ENCODE measurements at regions not wholly inside any gene's neighbourhood (a gene's known extent, or its start where the extent isn't known, plus 50 kb on each side); places are given as distances from the start of the nearest gene placed in this dataset.

DNA sequence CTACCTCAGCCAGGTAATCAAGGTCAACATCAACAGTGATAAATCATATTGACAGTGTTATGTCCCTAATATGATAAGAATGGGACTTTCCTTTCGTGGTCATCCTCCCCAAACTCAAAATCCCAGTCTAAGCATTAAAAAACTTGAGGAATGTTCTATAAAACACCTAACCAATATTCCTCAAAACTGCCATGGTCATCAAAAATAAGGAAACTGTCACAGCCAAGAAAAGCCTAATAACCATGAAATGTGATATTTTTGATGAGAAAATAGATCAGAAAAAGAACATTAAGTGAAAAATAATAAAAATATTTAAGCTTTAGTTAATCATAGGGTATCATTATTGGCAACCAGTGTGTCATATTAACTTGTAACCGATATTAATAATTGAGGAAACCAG lies 232.1 kb upstream of the ATP10B start:
- ChIA-PET RAD21 (ENCODE audit: low non-redundant PET in 1 of 2, low total read pairs in 2 of 2, uncharacterized antibody in 2 of 2, unreplicated experiment in 2 of 2) (no interaction called here), POLR2A (no interaction called here), CTCF (no interaction called here)
- ATAC-seq (no peak), DNase-seq (ENCODE audit: low read depth, low spot score) (no peak)
- Histone ChIP-seq H3K4me1 (ENCODE audit: control insufficient read depth in 1 of 2, insufficient read depth in 2 of 2, low read length in 2 of 2) (no peaks in the 10 kb centered on the region), H3K9me3 (ENCODE audit: control insufficient read depth in 1 of 2, insufficient read depth in 1 of 2, low read depth in 1 of 2, low read length in 2 of 2) (no peaks in the 10 kb centered on the region; a peak in 1 of 4 replicates), H3K79me2 (ENCODE audit: insufficient read depth, low read length) (no peaks in the 10 kb centered on the region), H3K27me3 (ENCODE audit: insufficient read depth, low read length) (no peaks in the 10 kb centered on the region), H2AFZ (ENCODE audit: low read depth, low read length, poor library complexity, severe bottlenecking) (no peak overlapping the region), H4K20me1 (ENCODE audit: insufficient read depth) (no peaks in the 10 kb centered on the region), H3K9me2 (ENCODE audit: insufficient read depth) (no peaks in the 10 kb centered on the region), H3K4me3 (replicated peaks in 1 of 2; ENCODE audit: low read depth in 1 of 2, low read length in 2 of 2) (no peak overlapping the region), H3K4me2 (ENCODE audit: low read length) (no peak overlapping the region), H3K27ac (ENCODE audit: low read depth, low read length) (no peak overlapping the region), H3K9ac (ENCODE audit: low read length) (no peak overlapping the region), H3K36me3 (ENCODE audit: control insufficient read depth in 1 of 2, insufficient read depth in 2 of 2, low read length in 2 of 2) (no peaks in the 10 kb centered on the region)
- BruUV-seq (replicated peaks) = no TSS peak
- intact Hi-C loops (cut with micrococcal nuclease) = no loop called here
- no peak for TF ChIP-seq POLR2A (IDR thresholded peaks at IDR 0.05; ENCODE audit: borderline replicate concordance, extremely low read depth, insufficient read depth, insufficient read length)
- TF ChIP-seq ELF1 (IDR thresholded peaks at IDR 0.05; ENCODE audit: borderline replicate concordance, low read depth) = no peak
- TF ChIP-seq TCF7L2 (IDR thresholded peaks at IDR 0.05; ENCODE audit: borderline replicate concordance, extremely low read depth, insufficient read depth, insufficient read length) = no peak
- TF ChIP-seq RAD21 (IDR thresholded peaks at IDR 0.05; ENCODE audit: low read depth) = no peak
- no peak for TF ChIP-seq JUND (IDR thresholded peaks at IDR 0.05)
- TF ChIP-seq, protein P1, sequence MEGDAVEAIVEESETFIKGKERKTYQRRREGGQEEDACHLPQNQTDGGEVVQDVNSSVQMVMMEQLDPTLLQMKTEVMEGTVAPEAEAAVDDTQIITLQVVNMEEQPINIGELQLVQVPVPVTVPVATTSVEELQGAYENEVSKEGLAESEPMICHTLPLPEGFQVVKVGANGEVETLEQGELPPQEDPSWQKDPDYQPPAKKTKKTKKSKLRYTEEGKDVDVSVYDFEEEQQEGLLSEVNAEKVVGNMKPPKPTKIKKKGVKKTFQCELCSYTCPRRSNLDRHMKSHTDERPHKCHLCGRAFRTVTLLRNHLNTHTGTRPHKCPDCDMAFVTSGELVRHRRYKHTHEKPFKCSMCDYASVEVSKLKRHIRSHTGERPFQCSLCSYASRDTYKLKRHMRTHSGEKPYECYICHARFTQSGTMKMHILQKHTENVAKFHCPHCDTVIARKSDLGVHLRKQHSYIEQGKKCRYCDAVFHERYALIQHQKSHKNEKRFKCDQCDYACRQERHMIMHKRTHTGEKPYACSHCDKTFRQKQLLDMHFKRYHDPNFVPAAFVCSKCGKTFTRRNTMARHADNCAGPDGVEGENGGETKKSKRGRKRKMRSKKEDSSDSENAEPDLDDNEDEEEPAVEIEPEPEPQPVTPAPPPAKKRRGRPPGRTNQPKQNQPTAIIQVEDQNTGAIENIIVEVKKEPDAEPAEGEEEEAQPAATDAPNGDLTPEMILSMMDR (IDR thresholded peaks at IDR 0.05 in 2 of 3, conservative IDR thresholded peaks at IDR 0.05 in 1 of 3; ENCODE audit: borderline replicate concordance in 1 of 3, insufficient read depth in 1 of 3, low read depth in 2 of 3, low read length in 2 of 3) = no peak

GRCh38 chr5:161078793-161079192 lies 226.8 kb upstream of the ATP10B start:
- Histone ChIP-seq H3K36me3 (ENCODE audit: control insufficient read depth in 1 of 2, insufficient read depth in 2 of 2, low read length in 2 of 2) (no peaks in the 10 kb centered on the region), H3K4me2 (ENCODE audit: low read length) (no peak overlapping the region), H3K27ac (ENCODE audit: low read depth, low read length) (no peak overlapping the region), H3K27me3 (ENCODE audit: insufficient read depth, low read length) (no peaks in the 10 kb centered on the region), H3K4me1 (ENCODE audit: control insufficient read depth in 1 of 2, insufficient read depth in 2 of 2, low read length in 2 of 2) (no peaks in the 10 kb centered on the region), H4K20me1 (ENCODE audit: insufficient read depth) (no peaks in the 10 kb centered on the region), H3K79me2 (ENCODE audit: insufficient read depth, low read length) (no peaks in the 10 kb centered on the region), H3K4me3 (replicated peaks in 1 of 2; ENCODE audit: low read depth in 1 of 2, low read length in 2 of 2) (no peak overlapping the region), H3K9me3 (ENCODE audit: control insufficient read depth in 1 of 2, insufficient read depth in 1 of 2, low read depth in 1 of 2, low read length in 2 of 2) (peaks cover 0 to 2% of the 10 kb centered on the region in 2 experiments; a peak in 1 of 4 replicates), H3K9me2 (ENCODE audit: insufficient read depth) (no peaks in the 10 kb centered on the region), H2AFZ (ENCODE audit: low read depth, low read length, poor library complexity, severe bottlenecking) (no peak overlapping the region), H3K9ac (ENCODE audit: low read length) (no peak overlapping the region)
- intact Hi-C loops (cut with micrococcal nuclease) = no loop called here
- RAD21 ChIA-PET (ENCODE audit: low non-redundant PET in 1 of 2, low total read pairs in 2 of 2, uncharacterized antibody in 2 of 2, unreplicated experiment in 2 of 2) = no interaction called here
- BruUV-seq (replicated peaks) = no TSS peak
- DNase-seq (ENCODE audit: low read depth, low spot score) = no peak
- no peak for ATAC-seq
- POLR2A ChIA-PET = no interaction called here
- CTCF ChIA-PET = no interaction called here
- TF ChIP-seq SP1 (IDR thresholded peaks at IDR 0.05; ENCODE audit: low read depth) = no peak
- TF ChIP-seq, protein P2, sequence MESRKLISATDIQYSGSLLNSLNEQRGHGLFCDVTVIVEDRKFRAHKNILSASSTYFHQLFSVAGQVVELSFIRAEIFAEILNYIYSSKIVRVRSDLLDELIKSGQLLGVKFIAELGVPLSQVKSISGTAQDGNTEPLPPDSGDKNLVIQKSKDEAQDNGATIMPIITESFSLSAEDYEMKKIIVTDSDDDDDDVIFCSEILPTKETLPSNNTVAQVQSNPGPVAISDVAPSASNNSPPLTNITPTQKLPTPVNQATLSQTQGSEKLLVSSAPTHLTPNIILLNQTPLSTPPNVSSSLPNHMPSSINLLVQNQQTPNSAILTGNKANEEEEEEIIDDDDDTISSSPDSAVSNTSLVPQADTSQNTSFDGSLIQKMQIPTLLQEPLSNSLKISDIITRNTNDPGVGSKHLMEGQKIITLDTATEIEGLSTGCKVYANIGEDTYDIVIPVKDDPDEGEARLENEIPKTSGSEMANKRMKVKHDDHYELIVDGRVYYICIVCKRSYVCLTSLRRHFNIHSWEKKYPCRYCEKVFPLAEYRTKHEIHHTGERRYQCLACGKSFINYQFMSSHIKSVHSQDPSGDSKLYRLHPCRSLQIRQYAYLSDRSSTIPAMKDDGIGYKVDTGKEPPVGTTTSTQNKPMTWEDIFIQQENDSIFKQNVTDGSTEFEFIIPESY (IDR thresholded peaks at IDR 0.05; ENCODE audit: extremely low read depth, insufficient replicate concordance, low read length) = no peak
- no peak for TF ChIP-seq ATF3 (IDR thresholded peaks at IDR 0.05)
- TF ChIP-seq POLR2AphosphoS5 (IDR thresholded peaks at IDR 0.05; ENCODE audit: low read depth, low read length) = no peak
- TF ChIP-seq EZH2 (IDR thresholded peaks at IDR 0.05) = no peak
- no peak for TF ChIP-seq YY1 (IDR thresholded peaks at IDR 0.05; ENCODE audit: extremely low read depth, insufficient replicate concordance, low read depth, low read length)
- no peak for TF ChIP-seq CBX3 (IDR thresholded peaks at IDR 0.05; ENCODE audit: low read depth)
- no peak for TF ChIP-seq ELF1 (IDR thresholded peaks at IDR 0.05; ENCODE audit: borderline replicate concordance, low read depth)
- no peak for TF ChIP-seq ZNF274 (IDR thresholded peaks at IDR 0.05; ENCODE audit: low read depth, low read length)
- TF ChIP-seq FOSL1 (IDR thresholded peaks at IDR 0.05; ENCODE audit: low read depth) = no peak
- TF ChIP-seq RAD21 (IDR thresholded peaks at IDR 0.05; ENCODE audit: low read depth) = no peak

Measured in HCT116 (cell line).